GM10266 (cell line): ENCODE measurements at regions not wholly inside any gene's neighbourhood (a gene's known extent, or its start where the extent isn't known, plus 50 kb on each side); places are given as distances from the start of the nearest gene placed in this dataset.

Experiments
- DNase-seq: peaks from one replicate; pipeline ENCODE4 v3.0.0; 2012; ENCODE audit errors: extremely low spot score
- TF ChIP-seq, protein P1 (sequence below): IDR thresholded peaks from 2 replicates; pipeline ENCODE4 v1.5.1; 2012; ENCODE audit warnings: mild to moderate bottlenecking, low read depth; ENCODE audit not compliant: control insufficient read depth, insufficient read depth; ENCODE audit errors: missing control alignments

DNA sequence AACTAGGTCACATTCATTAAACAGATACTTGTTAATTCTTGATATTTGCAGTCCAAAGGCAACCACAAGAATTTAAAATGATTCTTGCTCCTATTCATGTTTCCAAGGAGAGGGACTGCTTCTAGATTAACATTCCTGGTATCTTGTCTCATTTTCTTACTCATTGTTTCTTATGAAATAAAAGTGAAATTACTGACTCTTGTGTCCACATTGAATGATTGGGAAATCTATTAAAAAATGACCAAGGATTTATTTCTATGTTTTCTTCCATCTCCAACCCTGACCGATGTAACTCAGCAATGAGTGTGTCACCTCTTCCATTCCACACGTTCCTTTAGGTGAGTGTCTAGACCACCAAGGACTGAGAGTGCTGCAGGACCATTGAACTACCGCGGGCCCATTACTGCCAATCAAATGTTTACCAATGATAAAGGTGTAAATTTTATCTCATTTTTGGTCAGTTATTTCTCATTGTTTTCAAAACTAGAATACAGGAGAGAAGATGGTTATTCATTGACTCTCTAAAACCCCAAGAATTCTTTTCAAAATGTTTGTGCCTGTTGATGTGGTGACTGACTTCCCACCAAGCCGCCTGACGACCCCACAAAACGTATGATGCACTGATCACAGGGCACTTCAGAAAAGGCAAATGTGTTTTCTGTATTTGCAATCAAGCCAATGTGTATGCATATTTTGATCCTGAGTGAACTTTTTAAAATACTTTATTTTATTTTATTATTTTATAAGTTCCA lies 414.6 kb upstream of the PTBP2 start:
- TF ChIP-seq, protein P1, sequence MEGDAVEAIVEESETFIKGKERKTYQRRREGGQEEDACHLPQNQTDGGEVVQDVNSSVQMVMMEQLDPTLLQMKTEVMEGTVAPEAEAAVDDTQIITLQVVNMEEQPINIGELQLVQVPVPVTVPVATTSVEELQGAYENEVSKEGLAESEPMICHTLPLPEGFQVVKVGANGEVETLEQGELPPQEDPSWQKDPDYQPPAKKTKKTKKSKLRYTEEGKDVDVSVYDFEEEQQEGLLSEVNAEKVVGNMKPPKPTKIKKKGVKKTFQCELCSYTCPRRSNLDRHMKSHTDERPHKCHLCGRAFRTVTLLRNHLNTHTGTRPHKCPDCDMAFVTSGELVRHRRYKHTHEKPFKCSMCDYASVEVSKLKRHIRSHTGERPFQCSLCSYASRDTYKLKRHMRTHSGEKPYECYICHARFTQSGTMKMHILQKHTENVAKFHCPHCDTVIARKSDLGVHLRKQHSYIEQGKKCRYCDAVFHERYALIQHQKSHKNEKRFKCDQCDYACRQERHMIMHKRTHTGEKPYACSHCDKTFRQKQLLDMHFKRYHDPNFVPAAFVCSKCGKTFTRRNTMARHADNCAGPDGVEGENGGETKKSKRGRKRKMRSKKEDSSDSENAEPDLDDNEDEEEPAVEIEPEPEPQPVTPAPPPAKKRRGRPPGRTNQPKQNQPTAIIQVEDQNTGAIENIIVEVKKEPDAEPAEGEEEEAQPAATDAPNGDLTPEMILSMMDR = no peak
- no peak for DNase-seq

DNA sequence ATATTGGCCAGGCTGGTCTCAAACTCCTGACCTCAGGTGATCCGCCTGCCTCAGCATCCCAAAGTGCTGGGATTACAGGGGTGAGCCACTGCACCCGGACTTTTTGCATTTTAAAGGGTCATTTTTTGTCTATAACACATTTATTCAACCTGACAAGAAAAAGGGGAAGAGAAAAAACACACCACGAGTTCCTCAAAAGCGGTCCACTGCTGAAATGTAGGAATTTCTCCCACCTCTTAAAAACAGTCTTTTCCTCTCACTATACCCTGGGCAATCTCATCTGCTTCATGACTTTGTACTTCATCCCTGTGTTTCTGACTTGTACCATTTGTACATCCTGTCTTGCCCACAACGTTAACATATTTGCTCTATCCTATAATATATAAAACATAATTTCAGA lies 413.3 kb upstream of the PTBP2 start:
- DNase-seq = no peak
- TF ChIP-seq, protein P1 = no peak

DNA sequence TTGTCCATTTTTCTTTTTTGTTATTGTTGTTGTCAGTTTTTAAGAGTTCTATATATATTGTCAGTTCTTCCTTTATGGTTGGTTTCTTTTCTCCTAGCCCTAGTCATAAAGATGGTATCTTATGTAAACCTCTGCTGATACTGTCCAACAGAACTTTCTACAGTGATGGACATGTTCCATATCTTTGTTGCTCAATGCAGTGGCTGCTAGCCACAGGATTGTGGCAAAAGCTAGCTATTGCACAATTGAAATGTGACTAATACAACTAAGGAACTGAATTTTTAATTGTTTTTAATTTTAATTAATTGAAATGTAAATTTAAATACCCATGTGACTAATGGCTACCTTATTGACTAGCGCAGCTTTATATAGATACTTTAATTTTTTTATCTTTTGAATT lies 411.8 kb upstream of the PTBP2 start:
- TF ChIP-seq, protein P1 = no peak
- DNase-seq = no peak

DNA sequence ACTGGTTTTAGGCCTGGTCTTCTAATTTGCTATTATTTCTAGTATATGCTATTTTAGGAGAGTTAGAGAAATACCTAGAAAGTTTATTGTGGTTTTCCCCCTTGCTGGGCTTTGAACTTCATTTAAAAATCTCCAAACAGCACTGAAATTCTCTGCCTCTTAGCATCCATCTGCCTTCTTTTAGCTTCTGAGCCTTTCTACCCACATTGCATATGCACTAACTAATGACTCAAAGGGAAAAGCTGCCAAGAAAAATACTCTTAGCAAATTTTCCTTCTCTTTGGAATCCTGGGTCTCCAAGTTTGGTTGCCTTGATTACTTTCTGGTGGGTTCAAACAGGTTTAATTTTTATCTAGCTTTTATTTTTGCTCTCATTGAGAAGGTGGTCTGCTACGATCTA lies 408.4 kb upstream of the PTBP2 start:
- DNase-seq = no peak
- TF ChIP-seq, protein P1 = no peak

DNA sequence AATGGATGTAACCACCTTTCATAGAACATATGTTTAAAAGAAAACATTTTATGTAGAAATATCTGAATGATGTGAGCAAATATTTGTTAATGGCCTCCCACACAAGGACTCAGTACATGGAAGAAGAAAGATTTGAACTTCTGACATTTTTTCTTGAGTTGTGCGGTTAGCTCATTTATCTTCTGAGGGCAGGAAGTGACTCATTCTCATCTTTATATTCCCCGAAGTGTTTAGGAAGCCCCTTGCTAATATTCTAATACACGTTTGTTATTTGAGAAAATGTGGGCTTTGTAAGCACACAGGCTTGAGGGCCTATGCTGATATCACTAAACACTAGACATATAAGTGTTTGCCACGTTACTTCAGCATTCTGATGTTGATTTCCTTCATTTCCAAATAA lies 392.5 kb upstream of the PTBP2 start:
- DNase-seq = no peak
- TF ChIP-seq, protein P1 = no peak

DNA sequence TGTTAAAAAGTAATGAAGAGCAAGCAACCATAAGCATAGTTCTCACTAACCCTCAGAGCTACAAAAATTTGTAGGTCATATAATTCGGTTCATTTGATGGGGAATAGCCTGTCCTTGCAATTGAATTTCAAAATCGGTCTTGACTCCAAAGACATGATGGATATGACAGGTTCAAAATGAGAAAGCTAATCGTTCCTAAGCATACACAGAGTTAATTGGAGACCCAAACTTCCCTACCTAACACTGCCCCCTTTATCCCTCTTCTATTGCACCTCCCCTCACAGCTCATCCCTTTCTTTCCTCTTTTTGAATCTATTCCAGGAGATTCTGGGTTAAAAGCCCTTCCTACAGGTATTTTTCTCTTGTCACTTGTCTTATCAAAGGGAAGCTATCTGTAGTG lies 390.0 kb upstream of the PTBP2 start:
- DNase-seq = no peak
- TF ChIP-seq, protein P1 = no peak

DNA sequence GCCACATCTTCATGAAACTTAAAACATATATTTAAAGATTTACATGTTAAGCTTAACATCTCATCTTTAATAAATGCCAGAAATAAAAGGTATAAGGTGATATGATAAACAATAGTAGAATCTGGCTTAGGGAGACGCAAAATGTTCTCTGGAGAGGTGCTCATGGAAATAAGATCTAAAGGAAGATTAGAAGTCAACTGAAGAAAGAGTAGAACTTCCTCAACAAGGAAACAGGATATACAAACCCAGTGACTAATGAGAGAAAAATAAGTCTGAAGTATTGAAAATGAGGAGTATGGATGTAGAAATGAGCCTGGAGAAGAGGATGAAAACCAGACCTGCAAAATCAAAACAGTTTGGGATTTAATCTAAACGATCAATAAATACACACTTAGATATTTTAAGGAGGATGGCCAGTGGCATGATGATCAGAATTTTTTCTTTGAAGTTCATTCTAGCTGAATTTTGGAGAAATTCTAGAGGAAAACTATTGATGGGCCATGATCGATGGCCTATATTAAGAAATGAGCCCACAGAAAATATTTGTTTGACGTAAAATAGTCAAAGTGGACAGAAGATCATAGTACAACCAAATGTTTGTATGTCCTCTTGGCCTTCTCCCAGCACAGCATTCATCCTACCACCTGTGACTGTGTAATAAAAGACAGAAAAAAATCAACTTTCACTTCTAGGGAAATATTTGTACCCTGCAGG lies 387.9 kb upstream of the PTBP2 start:
- DNase-seq = no peak
- TF ChIP-seq, protein P1 = no peak
